ENCODE measurements at regions not wholly inside any gene's neighbourhood (a gene's known extent, or its start where the extent isn't known, plus 50 kb on each side); places are given as distances from the start of the nearest gene placed in this dataset.

GRCh38 chr21:15132781-15133180, 68.0 kb upstream of the NRIP1 start:
- Histone ChIP-seq H2AFZ (ENCODE audit: insufficient read depth, low read depth, low read length, poor library complexity, severe bottlenecking) (no peak overlapping the region), H3K4me3 (replicated peaks in 1 of 3; ENCODE audit: low read depth in 2 of 3, low read length in 3 of 3) (no peak overlapping the region), H4K20me1 (ENCODE audit: insufficient read depth, low read length) (no peaks in the 10 kb centered on the region), H3K27ac (ENCODE audit: low read depth in 1 of 2, low read length in 2 of 2) (no peak overlapping the region), H3K27me3 (ENCODE audit: control insufficient read depth in 2 of 2, insufficient read depth in 2 of 2, low read length in 2 of 2) (no peaks in the 10 kb centered on the region), H3K4me1 (ENCODE audit: control insufficient read depth in 1 of 2, insufficient read depth in 2 of 2, low read length in 2 of 2) (peaks cover 32 to 38% of the 10 kb centered on the region in 2 donors), H3K36me3 (replicated peaks in 1 of 2; ENCODE audit: control insufficient read depth in 1 of 2, insufficient read depth in 2 of 2, low read length in 2 of 2) (no peaks in the 10 kb centered on the region), H3K9me3 (replicated peaks in 1 of 2; ENCODE audit: control insufficient read depth in 1 of 2, insufficient read depth in 1 of 2, low read length in 2 of 2) (no peaks in the 10 kb centered on the region), H3K79me2 (ENCODE audit: insufficient read depth, low read length) (no peaks in the 10 kb centered on the region), H3K4me2 (replicated peaks; ENCODE audit: extremely low read depth, low read length, poor library complexity, severe bottlenecking) (no peak overlapping the region), H3K9ac (ENCODE audit: insufficient read depth, low read length, poor library complexity, severe bottlenecking) (no peak overlapping the region)
- H3K27ac Mint-ChIP-seq, result no peak overlapping the region
- intact Hi-C loops (cut with micrococcal nuclease), result loop anchor here in 1 of 2 donors (5.0 kb wide), 1 partner anchor 65 kb away; no protein-coding TSS in a partner anchor
- H3K36me3 Mint-ChIP-seq, result no peaks in the 10 kb centered on the region
- peaks cover 0 to 3% (median 1%) of the 10 kb centered on the region in 3 donors for H3K27me3 Mint-ChIP-seq (ENCODE audit: low read depth in 3 of 3)
- peaks cover 0 to 2% (median 0%) of the 10 kb centered on the region in 7 donors for H3K9me3 Mint-ChIP-seq
- no peak for DNase-seq
- no peak overlapping the region for H3K4me3 Mint-ChIP-seq
- H3K4me1 Mint-ChIP-seq, result peaks cover 33% of the 10 kb centered on the region
- TF ChIP-seq, protein P1, sequence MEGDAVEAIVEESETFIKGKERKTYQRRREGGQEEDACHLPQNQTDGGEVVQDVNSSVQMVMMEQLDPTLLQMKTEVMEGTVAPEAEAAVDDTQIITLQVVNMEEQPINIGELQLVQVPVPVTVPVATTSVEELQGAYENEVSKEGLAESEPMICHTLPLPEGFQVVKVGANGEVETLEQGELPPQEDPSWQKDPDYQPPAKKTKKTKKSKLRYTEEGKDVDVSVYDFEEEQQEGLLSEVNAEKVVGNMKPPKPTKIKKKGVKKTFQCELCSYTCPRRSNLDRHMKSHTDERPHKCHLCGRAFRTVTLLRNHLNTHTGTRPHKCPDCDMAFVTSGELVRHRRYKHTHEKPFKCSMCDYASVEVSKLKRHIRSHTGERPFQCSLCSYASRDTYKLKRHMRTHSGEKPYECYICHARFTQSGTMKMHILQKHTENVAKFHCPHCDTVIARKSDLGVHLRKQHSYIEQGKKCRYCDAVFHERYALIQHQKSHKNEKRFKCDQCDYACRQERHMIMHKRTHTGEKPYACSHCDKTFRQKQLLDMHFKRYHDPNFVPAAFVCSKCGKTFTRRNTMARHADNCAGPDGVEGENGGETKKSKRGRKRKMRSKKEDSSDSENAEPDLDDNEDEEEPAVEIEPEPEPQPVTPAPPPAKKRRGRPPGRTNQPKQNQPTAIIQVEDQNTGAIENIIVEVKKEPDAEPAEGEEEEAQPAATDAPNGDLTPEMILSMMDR (IDR thresholded peaks at IDR 0.05), result no peak
- WGBS (ENCODE audit: insufficient coverage), result 98% methylated on average over 6 of the region's 7 CpGs

DNA sequence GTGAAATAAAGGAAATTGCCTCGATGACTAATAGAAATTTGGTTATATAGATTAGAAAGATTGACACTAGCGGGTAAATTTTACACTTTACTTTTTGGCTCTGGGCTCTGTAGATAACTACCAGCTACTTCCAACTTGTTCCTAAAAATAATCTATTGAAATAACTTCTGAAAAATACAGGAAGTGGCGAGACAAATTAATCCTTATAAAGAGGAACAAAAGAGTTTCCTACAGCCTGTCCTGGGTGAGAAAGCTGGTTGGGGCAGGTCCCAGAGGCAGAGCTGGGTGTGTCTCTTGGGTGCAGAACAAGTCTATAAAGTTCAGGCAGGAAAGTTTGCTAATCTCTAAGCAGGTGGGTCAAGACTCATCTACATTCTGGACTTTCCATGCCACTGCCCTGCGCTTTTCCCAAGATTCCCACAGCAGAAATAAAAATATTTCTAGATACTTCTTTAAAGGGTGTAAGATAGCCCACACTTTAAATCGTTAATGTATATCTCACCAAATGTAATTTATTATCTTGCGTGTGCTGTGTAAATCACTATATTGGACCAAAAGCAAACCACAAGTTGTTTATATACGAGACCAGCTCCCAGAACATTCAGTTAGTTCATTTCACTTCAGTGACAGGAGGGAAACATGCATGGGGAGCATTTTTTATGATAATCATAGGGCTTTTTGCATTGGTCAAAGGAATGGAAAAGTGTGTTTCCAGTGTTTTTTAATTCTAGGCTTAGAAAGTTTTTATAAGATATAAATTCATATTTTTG, 70.1 kb upstream of the NRIP1 start:
- intact Hi-C loops (cut with micrococcal nuclease), result loop anchor here in 1 of 2 donors (5.0 kb wide), 1 partner anchor 68 kb away; no protein-coding TSS in a partner anchor
- no peak overlapping the region for H3K9ac ChIP-seq (ENCODE audit: insufficient read depth, low read length, poor library complexity, severe bottlenecking)
- peak overlapping the region; percentile 60 for H3K4me2 ChIP-seq (replicated peaks; ENCODE audit: extremely low read depth, low read length, poor library complexity, severe bottlenecking)
- H3K9me3 ChIP-seq (replicated peaks in 1 of 2; ENCODE audit: control insufficient read depth in 1 of 2, insufficient read depth in 1 of 2, low read length in 2 of 2), result no peaks in the 10 kb centered on the region
- Mint-ChIP-seq H3K27ac (peak overlapping the region in 1 of 7 donors; percentile 56), H3K27me3 (ENCODE audit: low read depth in 3 of 3) (peaks cover 0 to 7% (median 3%) of the 10 kb centered on the region in 3 donors), H3K36me3 (no peaks in the 10 kb centered on the region), H3K4me3 (peak overlapping the region; percentile 25 to 72), H3K9me3 (peaks cover 0 to 2% (median 0%) of the 10 kb centered on the region in 7 donors), H3K4me1 (peaks cover 38% of the 10 kb centered on the region)
- no peaks in the 10 kb centered on the region for H3K36me3 ChIP-seq (replicated peaks in 1 of 2; ENCODE audit: control insufficient read depth in 1 of 2, insufficient read depth in 2 of 2, low read length in 2 of 2)
- H3K27me3 ChIP-seq (ENCODE audit: control insufficient read depth in 2 of 2, insufficient read depth in 2 of 2, low read length in 2 of 2), result no peaks in the 10 kb centered on the region
- no peaks in the 10 kb centered on the region for H3K79me2 ChIP-seq (ENCODE audit: insufficient read depth, low read length)
- DNase-seq, result peak; percentile 57 to 67 (median 60)
- no peak overlapping the region for H2AFZ ChIP-seq (ENCODE audit: insufficient read depth, low read depth, low read length, poor library complexity, severe bottlenecking)
- no peak overlapping the region for H3K27ac ChIP-seq (ENCODE audit: low read depth in 1 of 2, low read length in 2 of 2)
- peak overlapping the region in 1 of 3 experiments; percentile 38 for H3K4me3 ChIP-seq (replicated peaks in 1 of 3; ENCODE audit: low read depth in 2 of 3, low read length in 3 of 3)
- peaks cover 30 to 39% of the 10 kb centered on the region in 2 donors for H3K4me1 ChIP-seq (ENCODE audit: control insufficient read depth in 1 of 2, insufficient read depth in 2 of 2, low read length in 2 of 2)
- H4K20me1 ChIP-seq (ENCODE audit: insufficient read depth, low read length), result no peaks in the 10 kb centered on the region
- TF ChIP-seq, protein P1 (IDR thresholded peaks at IDR 0.05), result no peak
- no CpG with 5 or more reads among the region's 7 CpGs for WGBS (ENCODE audit: insufficient coverage)

All from CD14-positive monocyte (primary cell).